Vagina (tissue), 2 donors: ENCODE measurements at regions not wholly inside any gene's neighbourhood (a gene's known extent, or its start where the extent isn't known, plus 50 kb on each side); places are given as distances from the start of the nearest gene placed in this dataset.

Experiments used
- DNase-seq, 2 donors: peaks; one replicate each; pipeline ENCODE4 v3.0.0-alpha.2; 2017; ENCODE audit errors: extremely low spot score in 2 of 2
- H3K27ac ChIP-seq: fragments of 200-600 bp; sonication (generic); one replicate; pipeline ENCODE4 v1.5.1; 2019
- H3K27me3 ChIP-seq: fragments of 200-600 bp; sonication (generic); one replicate; pipeline ENCODE4 v1.5.1; 2019
- H3K36me3 ChIP-seq, 2 donors: fragments of 200-600 bp; sonication (generic); one replicate each; pipeline ENCODE4 v1.5.1; 2017 to 2019
- H3K4me1 ChIP-seq: fragments of 200-600 bp; sonication (generic); one replicate; pipeline ENCODE4 v1.5.1; 2019
- H3K4me3 ChIP-seq, 2 donors: fragments of 200-600 bp; sonication (generic); 1 replicate in 1 of 2; 2 replicates in 1 of 2; pipeline ENCODE4 v1.5.1; 2016 to 2019
- H3K9me3 ChIP-seq: fragments of 200-600 bp; sonication (generic); one replicate; pipeline ENCODE4 v1.5.1; 2019
- CTCF ChIP-seq, 3 experiments: fragments of 450-650 bp in 2 of 3; fragments of 200-600 bp in 1 of 3; sonication (generic) in 1 of 3; IDR thresholded peaks; one replicate each; pipeline ENCODE4 v1.5.1; 2017 to 2019; ENCODE audit warnings: antibody characterized with exemption in 3 of 3, mild to moderate bottlenecking in 2 of 3, moderate library complexity in 2 of 3
- POLR2A ChIP-seq, 2 donors: fragments of 450-650 bp; IDR thresholded peaks; one replicate each; pipeline ENCODE4 v1.6.1; 2017; ENCODE audit warnings: antibody characterized with exemption in 2 of 2, mild to moderate bottlenecking in 2 of 2, moderate library complexity in 2 of 2
- POLR2AphosphoS5 ChIP-seq, 2 donors: sonication (generic); formaldehyde crosslinking; IDR thresholded peaks; one replicate each; pipeline ENCODE4 v1.9.0; 2017; ENCODE audit warnings: antibody characterized with exemption in 2 of 2, mild to moderate bottlenecking in 2 of 2, low read depth in 1 of 2; ENCODE audit not compliant: insufficient read depth in 1 of 2
- intact Hi-C: fragments of 100-400 bp; cut with DNase I; formaldehyde crosslinking; loops from one replicate; pipeline ENCODE4 v1.15.1; 2023

DNA sequence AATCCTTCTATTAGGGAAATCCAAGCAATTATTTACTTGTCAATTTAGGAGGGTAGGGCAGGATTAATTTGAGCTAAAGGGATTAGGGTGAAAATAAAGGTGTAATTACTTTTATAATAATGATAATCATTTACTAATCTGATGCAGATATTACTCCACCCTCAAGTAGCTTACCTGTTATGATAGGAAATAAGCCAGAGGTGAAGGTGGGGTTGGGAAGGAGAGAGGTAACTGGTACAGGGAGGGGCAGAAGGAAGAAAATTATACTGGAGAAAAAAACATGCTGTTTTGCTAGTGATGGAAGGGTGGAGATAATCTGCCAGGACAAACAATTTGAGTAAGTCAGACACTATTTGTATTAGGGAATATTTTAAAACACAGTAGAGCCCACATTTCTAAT lies 157.7 kb downstream of the BARX2 start:
- TF ChIP-seq POLR2AphosphoS5 (IDR thresholded peaks at IDR 0.05; ENCODE audit: insufficient read depth in 1 of 2, low read depth in 1 of 2), result no peak
- TF ChIP-seq POLR2A (IDR thresholded peaks at IDR 0.05), result no peak
- no peak for TF ChIP-seq CTCF (IDR thresholded peaks at IDR 0.05)
- intact Hi-C loops, result no loop called here
- Histone ChIP-seq H3K27me3 (no peaks in the 10 kb centered on the region), H3K4me3 (no peak overlapping the region), H3K27ac (no peak overlapping the region), H3K36me3 (no peaks in the 10 kb centered on the region), H3K4me1 (no peaks in the 10 kb centered on the region), H3K9me3 (no peaks in the 10 kb centered on the region)
- no peak for DNase-seq

DNA sequence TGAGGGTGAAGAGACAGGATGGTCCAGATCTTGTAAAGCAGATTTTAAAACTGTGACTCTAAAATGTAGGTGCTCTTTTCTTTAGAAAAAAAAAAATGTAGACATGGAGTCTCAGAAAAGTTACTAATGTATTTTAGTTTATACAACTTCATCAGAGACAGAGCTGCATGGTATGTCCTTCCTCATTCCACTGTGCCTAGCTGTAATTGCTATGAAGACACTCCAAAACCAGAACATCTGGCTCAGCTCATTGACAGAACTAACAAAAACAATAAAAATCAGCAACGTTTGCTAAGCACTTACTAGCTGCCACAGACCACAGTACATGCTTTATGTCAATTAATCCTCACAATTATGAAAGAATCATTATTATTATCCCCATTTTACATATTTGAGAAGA lies 160.7 kb downstream of the BARX2 start:
- intact Hi-C loops, result no loop called here
- H3K27me3 ChIP-seq, result no peaks in the 10 kb centered on the region
- H3K27ac ChIP-seq, result no peak overlapping the region
- H3K36me3 ChIP-seq, result no peaks in the 10 kb centered on the region
- H3K4me1 ChIP-seq, result no peaks in the 10 kb centered on the region
- H3K9me3 ChIP-seq, result no peaks in the 10 kb centered on the region
- H3K4me3 ChIP-seq, result no peak overlapping the region
- TF ChIP-seq CTCF (IDR thresholded peaks at IDR 0.05), result no peak
- no peak for TF ChIP-seq POLR2A (IDR thresholded peaks at IDR 0.05)
- no peak for TF ChIP-seq POLR2AphosphoS5 (IDR thresholded peaks at IDR 0.05; ENCODE audit: insufficient read depth in 1 of 2, low read depth in 1 of 2)
- no peak for DNase-seq

- no peaks in the 10 kb centered on the region for H3K36me3 ChIP-seq
These were observed 162.7 kb downstream of the BARX2 start for GRCh38 chr11:129538323-129538722.

GRCh38 chr11:129543515-129544290 lies 168.1 kb downstream of the BARX2 start:
- Histone ChIP-seq H3K4me3 (no peak overlapping the region), H3K27ac (no peak overlapping the region), H3K4me1 (no peaks in the 10 kb centered on the region), H3K27me3 (no peaks in the 10 kb centered on the region), H3K36me3 (no peaks in the 10 kb centered on the region), H3K9me3 (no peaks in the 10 kb centered on the region)
- no peak for DNase-seq
- intact Hi-C loops, result no loop called here
- TF ChIP-seq POLR2AphosphoS5 (IDR thresholded peaks at IDR 0.05; ENCODE audit: insufficient read depth in 1 of 2, low read depth in 1 of 2), result no peak

More at GRCh38 chr11:129538323-129538722, 162.7 kb downstream of the BARX2 start:
- DNase-seq, result no peak
- H3K27me3 ChIP-seq, result no peaks in the 10 kb centered on the region
- no peaks in the 10 kb centered on the region for H3K4me1 ChIP-seq
- H3K9me3 ChIP-seq, result no peaks in the 10 kb centered on the region
- intact Hi-C loops, result no loop called here
- H3K4me3 ChIP-seq, result no peak overlapping the region
- no peak for TF ChIP-seq CTCF (IDR thresholded peaks at IDR 0.05)
- TF ChIP-seq POLR2AphosphoS5 (IDR thresholded peaks at IDR 0.05; ENCODE audit: insufficient read depth in 1 of 2, low read depth in 1 of 2), result no peak
- TF ChIP-seq POLR2A (IDR thresholded peaks at IDR 0.05), result no peak
- no peak overlapping the region for H3K27ac ChIP-seq

DNA sequence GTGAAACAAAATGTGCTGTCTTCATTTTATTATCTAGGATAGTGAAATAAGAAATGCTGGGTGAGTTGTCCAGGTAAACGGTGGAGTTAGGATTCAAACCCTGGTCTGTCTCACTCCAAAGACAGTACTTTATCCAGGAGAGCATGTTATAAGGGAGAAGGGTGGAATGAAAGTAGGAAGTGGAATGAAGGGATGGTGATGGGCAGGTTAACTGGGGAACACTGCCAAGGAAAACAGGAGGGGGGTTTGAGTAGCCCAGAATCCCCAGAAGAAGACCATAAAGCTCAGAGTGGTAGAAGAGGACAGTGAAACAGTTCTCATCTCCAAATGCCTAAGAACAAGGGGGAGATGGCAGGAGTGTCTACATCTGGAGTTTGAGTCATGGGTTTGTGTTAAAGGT lies 169.0 kb downstream of the BARX2 start:
- no peaks in the 10 kb centered on the region for H3K36me3 ChIP-seq
- no peak overlapping the region for H3K4me3 ChIP-seq
- no peak for DNase-seq
- TF ChIP-seq CTCF (IDR thresholded peaks at IDR 0.05), result no peak
- intact Hi-C loops, result no loop called here
- no peaks in the 10 kb centered on the region for H3K9me3 ChIP-seq
- H3K27ac ChIP-seq, result no peak overlapping the region
- H3K27me3 ChIP-seq, result no peaks in the 10 kb centered on the region
- H3K4me1 ChIP-seq, result no peaks in the 10 kb centered on the region
